ENCODE measurements at regions not wholly inside any gene's neighbourhood (a gene's known extent, or its start where the extent isn't known, plus 50 kb on each side); places are given as distances from the start of the nearest gene placed in this dataset.

DNA sequence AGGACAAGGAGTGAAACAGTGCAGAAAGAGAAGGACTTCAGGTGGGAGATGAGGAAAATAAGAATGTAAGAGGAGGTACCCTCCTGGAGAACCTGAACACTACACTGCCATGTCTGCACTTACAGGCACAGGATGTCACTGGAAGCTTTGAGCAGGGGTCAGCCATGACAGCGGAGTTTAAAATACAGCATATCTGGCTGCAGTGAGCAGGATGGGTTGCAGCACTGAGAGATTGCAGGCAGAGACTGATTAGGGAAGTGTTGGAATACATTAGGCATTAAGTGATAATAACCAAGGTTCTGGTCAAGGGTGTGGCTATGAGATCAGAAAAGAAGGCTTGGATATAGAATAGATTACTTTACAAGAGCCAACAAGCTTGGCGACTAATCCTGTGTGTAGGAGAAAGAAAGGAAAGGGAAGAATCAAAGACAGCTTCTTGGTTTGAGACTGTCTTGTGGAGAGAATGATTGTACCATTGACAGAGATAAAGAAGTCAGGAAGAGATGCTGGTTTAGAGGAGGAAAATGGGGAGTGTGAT, 171.1 kb upstream of the RBMS1 start:
- Histone ChIP-seq H4K20me1 (ENCODE audit: insufficient read depth, low read length) (no peaks in the 10 kb centered on the region), H3K79me2 (ENCODE audit: insufficient read depth, low read length) (no peaks in the 10 kb centered on the region), H3K4me3 (ENCODE audit: low read depth, low read length, poor library complexity, severe bottlenecking) (no peak overlapping the region), H3K4me1 (ENCODE audit: insufficient read depth, low read length, severe bottlenecking) (no peaks in the 10 kb centered on the region), H3K9ac (ENCODE audit: low read length) (no peak overlapping the region), H3K9me3 (ENCODE audit: low read length) (no peaks in the 10 kb centered on the region), H3K36me3 (ENCODE audit: insufficient read depth, low read length) (no peaks in the 10 kb centered on the region), H2AFZ (ENCODE audit: low read length) (no peak overlapping the region), H3K27me3 (ENCODE audit: insufficient read depth, low read length) (no peaks in the 10 kb centered on the region), H3K27ac (ENCODE audit: low read depth, low read length, poor library complexity, severe bottlenecking) (no peak overlapping the region), H3F3A (ENCODE audit: insufficient read depth, low read length) (no peaks in the 10 kb centered on the region), H3K9me2 (ENCODE audit: low read depth, low read length) (no peaks in the 10 kb centered on the region), H3K4me2 (ENCODE audit: low read length) (no peak overlapping the region)
- no peak for TF ChIP-seq EZH2 (IDR thresholded peaks at IDR 0.05; ENCODE audit: borderline replicate concordance, low read length)
- no peak for TF ChIP-seq CTCF (IDR thresholded peaks at IDR 0.05; ENCODE audit: low read length)

DNA sequence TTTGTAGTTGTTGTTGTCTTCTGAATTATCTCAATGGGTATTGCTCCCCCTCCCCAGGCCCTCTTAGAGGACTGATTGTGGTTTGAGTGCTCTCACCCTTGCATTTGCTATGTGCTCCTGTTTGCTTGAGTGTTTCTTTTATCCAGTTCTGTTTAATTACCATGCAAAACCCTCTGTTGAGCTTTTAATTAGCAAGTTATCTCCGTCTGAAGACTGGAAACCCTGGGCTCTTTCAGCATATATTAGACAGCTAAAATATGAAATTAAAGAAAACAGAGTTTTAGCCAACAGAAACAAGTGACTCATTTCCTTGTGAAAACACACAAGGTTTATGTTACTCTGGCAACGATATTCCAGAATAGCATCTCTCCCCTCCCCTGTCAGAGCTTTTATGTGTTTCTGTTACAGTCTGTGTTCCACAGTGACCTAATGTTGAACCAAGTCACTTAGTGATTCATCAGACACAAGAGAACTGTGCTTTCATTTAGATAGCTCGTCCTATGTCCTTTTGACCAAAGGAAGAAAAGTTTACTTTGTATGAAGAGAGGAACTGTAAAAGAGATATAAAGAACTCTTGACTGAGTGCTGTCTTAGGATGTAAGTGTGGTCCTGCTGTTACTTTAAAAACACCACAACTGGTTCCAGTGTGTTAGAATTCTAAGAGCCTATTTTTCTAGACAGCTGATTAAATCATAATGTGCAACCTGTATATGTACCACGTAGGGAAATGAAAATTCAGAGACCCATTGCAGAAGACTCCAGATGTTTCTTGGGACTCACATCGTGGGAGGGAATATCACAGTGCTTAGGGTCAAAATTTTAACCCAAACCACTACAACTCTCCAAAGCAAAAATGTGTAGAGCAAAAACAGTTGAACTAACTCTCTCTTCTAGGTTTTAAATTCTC, 172.8 kb upstream of the RBMS1 start:
- Histone ChIP-seq H3K79me2 (ENCODE audit: insufficient read depth, low read length) (no peaks in the 10 kb centered on the region), H3K36me3 (ENCODE audit: insufficient read depth, low read length) (no peaks in the 10 kb centered on the region), H3K27ac (ENCODE audit: low read depth, low read length, poor library complexity, severe bottlenecking) (no peak overlapping the region), H3K9me2 (ENCODE audit: low read depth, low read length) (no peaks in the 10 kb centered on the region), H3K4me3 (ENCODE audit: low read depth, low read length, poor library complexity, severe bottlenecking) (no peak overlapping the region), H2AFZ (ENCODE audit: low read length) (no peak overlapping the region), H4K20me1 (ENCODE audit: insufficient read depth, low read length) (no peaks in the 10 kb centered on the region), H3K4me1 (ENCODE audit: insufficient read depth, low read length, severe bottlenecking) (no peaks in the 10 kb centered on the region), H3K27me3 (ENCODE audit: insufficient read depth, low read length) (no peaks in the 10 kb centered on the region), H3K4me2 (ENCODE audit: low read length) (no peak overlapping the region), H3F3A (ENCODE audit: insufficient read depth, low read length) (no peaks in the 10 kb centered on the region), H3K9me3 (ENCODE audit: low read length) (no peaks in the 10 kb centered on the region), H3K9ac (ENCODE audit: low read length) (no peak overlapping the region)
- no peak for TF ChIP-seq CTCF (IDR thresholded peaks at IDR 0.05; ENCODE audit: low read length)
- TF ChIP-seq EZH2 (IDR thresholded peaks at IDR 0.05; ENCODE audit: borderline replicate concordance, low read length) = no peak

DNA sequence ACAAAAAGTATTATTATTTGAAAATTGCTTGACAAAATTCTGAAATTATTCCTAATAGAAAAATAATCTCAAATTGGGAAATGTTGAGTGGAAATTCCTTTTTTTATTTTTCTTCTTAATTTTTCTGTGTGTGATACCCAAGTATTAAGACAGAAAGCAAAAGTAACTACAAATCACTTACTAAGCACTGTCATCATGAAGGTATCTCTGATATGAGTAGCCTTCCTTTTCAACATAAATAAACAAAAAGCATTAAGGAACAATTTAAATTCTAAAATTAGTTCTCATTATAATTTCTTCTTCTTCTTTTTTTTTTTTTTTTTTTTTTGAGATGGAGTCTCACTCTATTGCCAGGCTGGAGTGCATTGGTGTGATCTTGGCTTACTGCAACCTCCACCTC, 174.2 kb upstream of the RBMS1 start:
- no peak overlapping the region for H2AFZ ChIP-seq (ENCODE audit: low read length)
- H3K27ac ChIP-seq (ENCODE audit: low read depth, low read length, poor library complexity, severe bottlenecking) = no peak overlapping the region

More for the DNA sequence above, 174.2 kb upstream of the RBMS1 start:
- Histone ChIP-seq H3K4me1 (ENCODE audit: insufficient read depth, low read length, severe bottlenecking) (no peaks in the 10 kb centered on the region), H3K9ac (ENCODE audit: low read length) (no peak overlapping the region), H4K20me1 (ENCODE audit: insufficient read depth, low read length) (no peaks in the 10 kb centered on the region), H3K4me2 (ENCODE audit: low read length) (no peak overlapping the region), H3F3A (ENCODE audit: insufficient read depth, low read length) (no peaks in the 10 kb centered on the region), H3K9me2 (ENCODE audit: low read depth, low read length) (no peaks in the 10 kb centered on the region), H3K79me2 (ENCODE audit: insufficient read depth, low read length) (no peaks in the 10 kb centered on the region), H3K9me3 (ENCODE audit: low read length) (no peaks in the 10 kb centered on the region), H3K27me3 (ENCODE audit: insufficient read depth, low read length) (no peaks in the 10 kb centered on the region), H3K36me3 (ENCODE audit: insufficient read depth, low read length) (no peaks in the 10 kb centered on the region), H3K4me3 (ENCODE audit: low read depth, low read length, poor library complexity, severe bottlenecking) (no peak overlapping the region)
- TF ChIP-seq EZH2 (IDR thresholded peaks at IDR 0.05; ENCODE audit: borderline replicate concordance, low read length) (no peak), CTCF (IDR thresholded peaks at IDR 0.05; ENCODE audit: low read length) (no peak)
